ENCODE measurements at regions not wholly inside any gene's neighbourhood (a gene's known extent, or its start where the extent isn't known, plus 50 kb on each side); places are given as distances from the start of the nearest gene placed in this dataset.

GRCh38 chr2:129904532-129905446, 74.7 kb upstream of the RAB6C start:
- Histone ChIP-seq H3K9me3 (ENCODE audit: severe bottlenecking) (no peaks in the 10 kb centered on the region), H3K4me1 (ENCODE audit: insufficient read depth, poor library complexity, severe bottlenecking) (no peaks in the 10 kb centered on the region), H3K36me3 (ENCODE audit: low read depth) (no peaks in the 10 kb centered on the region), H3K4me3 (ENCODE audit: severe bottlenecking) (no peak overlapping the region), H3K27ac (ENCODE audit: poor library complexity, severe bottlenecking) (no peak overlapping the region), H3K27me3 (ENCODE audit: insufficient read depth, poor library complexity, severe bottlenecking) (no peaks in the 10 kb centered on the region)
- DNase-seq (ENCODE audit: low spot score) (no peak), ATAC-seq (ENCODE audit: low read depth) (no peak)
- TF ChIP-seq CTCF (IDR thresholded peaks at IDR 0.05; ENCODE audit: poor library complexity, severe bottlenecking), result no peak

DNA sequence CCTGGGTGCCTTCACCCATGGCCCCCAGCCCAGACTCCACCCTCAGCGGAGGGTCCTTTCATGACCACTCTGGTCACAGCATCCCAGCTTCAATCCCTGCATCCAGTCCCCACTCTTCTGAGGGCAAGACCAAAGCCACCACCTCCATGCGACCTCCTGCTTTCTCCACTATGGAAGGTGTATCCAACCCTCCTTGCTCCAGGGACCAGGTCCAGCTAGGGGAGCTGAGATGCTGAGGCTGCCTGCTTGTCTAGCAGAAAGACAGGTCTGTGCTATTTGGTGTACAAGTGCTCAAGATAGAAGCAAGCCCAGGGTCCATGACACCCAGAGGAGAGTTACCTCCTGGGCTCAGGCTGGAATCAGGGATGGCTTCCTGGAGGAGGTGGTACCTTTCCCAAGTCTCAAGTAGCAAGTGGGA, 73.8 kb upstream of the RAB6C start:
- H3K36me3 ChIP-seq (ENCODE audit: low read depth), result no peaks in the 10 kb centered on the region
- H3K9me3 ChIP-seq (ENCODE audit: severe bottlenecking), result no peaks in the 10 kb centered on the region
- no peaks in the 10 kb centered on the region for H3K4me1 ChIP-seq (ENCODE audit: insufficient read depth, poor library complexity, severe bottlenecking)
- ATAC-seq (ENCODE audit: low read depth), result no peak
- H3K27ac ChIP-seq (ENCODE audit: poor library complexity, severe bottlenecking), result no peak overlapping the region
- no peak for DNase-seq (ENCODE audit: low spot score)
- H3K27me3 ChIP-seq (ENCODE audit: insufficient read depth, poor library complexity, severe bottlenecking), result no peaks in the 10 kb centered on the region
- no peak overlapping the region for H3K4me3 ChIP-seq (ENCODE audit: severe bottlenecking)
- TF ChIP-seq CTCF (IDR thresholded peaks at IDR 0.05; ENCODE audit: poor library complexity, severe bottlenecking), result no peak

GRCh38 chr2:129906139-129906860, 73.2 kb upstream of the RAB6C start:
- Histone ChIP-seq H3K36me3 (ENCODE audit: low read depth) (no peaks in the 10 kb centered on the region), H3K27me3 (ENCODE audit: insufficient read depth, poor library complexity, severe bottlenecking) (no peaks in the 10 kb centered on the region), H3K4me1 (ENCODE audit: insufficient read depth, poor library complexity, severe bottlenecking) (no peaks in the 10 kb centered on the region), H3K9me3 (ENCODE audit: severe bottlenecking) (no peaks in the 10 kb centered on the region), H3K27ac (ENCODE audit: poor library complexity, severe bottlenecking) (no peak overlapping the region), H3K4me3 (ENCODE audit: severe bottlenecking) (no peak overlapping the region)
- ATAC-seq (ENCODE audit: low read depth) (no peak), DNase-seq (ENCODE audit: low spot score) (no peak)
- no peak for TF ChIP-seq CTCF (IDR thresholded peaks at IDR 0.05; ENCODE audit: poor library complexity, severe bottlenecking)

DNA sequence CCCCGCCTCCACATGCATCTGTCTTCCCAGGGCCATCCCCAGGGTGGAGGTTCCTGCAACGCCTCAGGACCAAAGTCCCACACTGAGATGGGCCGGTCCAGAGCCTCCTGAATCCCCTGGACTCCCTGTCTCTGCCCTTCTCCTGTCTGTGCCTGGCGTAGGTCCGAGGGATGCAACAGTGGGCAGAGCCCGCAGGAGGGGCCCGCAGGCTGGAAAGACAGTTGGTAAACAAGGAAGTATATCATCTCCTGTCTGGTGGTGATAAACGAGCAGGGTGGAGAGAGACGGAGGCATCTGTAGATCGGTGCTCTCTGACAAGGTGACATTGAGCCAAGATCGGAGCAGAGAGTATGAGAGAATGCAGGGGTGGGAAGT, 72.6 kb upstream of the RAB6C start:
- Histone ChIP-seq H3K9me3 (ENCODE audit: severe bottlenecking) (no peaks in the 10 kb centered on the region), H3K36me3 (ENCODE audit: low read depth) (no peaks in the 10 kb centered on the region), H3K27me3 (ENCODE audit: insufficient read depth, poor library complexity, severe bottlenecking) (no peaks in the 10 kb centered on the region), H3K27ac (ENCODE audit: poor library complexity, severe bottlenecking) (no peak overlapping the region), H3K4me3 (ENCODE audit: severe bottlenecking) (no peak overlapping the region), H3K4me1 (ENCODE audit: insufficient read depth, poor library complexity, severe bottlenecking) (no peaks in the 10 kb centered on the region)
- no peak for TF ChIP-seq CTCF (IDR thresholded peaks at IDR 0.05; ENCODE audit: poor library complexity, severe bottlenecking)
- ATAC-seq (ENCODE audit: low read depth), result no peak
- no peak for DNase-seq (ENCODE audit: low spot score)
